T-helper 2 cell treated with Interferon-gamma antibody and Interleukin-4, amounts not matched to agents 100 ng/mL and 5 ng/mL, for 36 hours (primary cell): ENCODE measurements at regions not wholly inside any gene's neighbourhood (a gene's known extent, or its start where the extent isn't known, plus 50 kb on each side); places are given as distances from the start of the nearest gene placed in this dataset.
"Not testable (repeated sequence)": the region's sequence is repeated elsewhere in the genome, so short reads cannot be mapped to it uniquely, and the experiment has no call there.

ENCODE experiments used
- intact Hi-C: fragments of 100-400 bp; cut with micrococcal nuclease; formaldehyde crosslinking; loops from one replicate; pipeline ENCODE4 v1.15.1; 2023

DNA sequence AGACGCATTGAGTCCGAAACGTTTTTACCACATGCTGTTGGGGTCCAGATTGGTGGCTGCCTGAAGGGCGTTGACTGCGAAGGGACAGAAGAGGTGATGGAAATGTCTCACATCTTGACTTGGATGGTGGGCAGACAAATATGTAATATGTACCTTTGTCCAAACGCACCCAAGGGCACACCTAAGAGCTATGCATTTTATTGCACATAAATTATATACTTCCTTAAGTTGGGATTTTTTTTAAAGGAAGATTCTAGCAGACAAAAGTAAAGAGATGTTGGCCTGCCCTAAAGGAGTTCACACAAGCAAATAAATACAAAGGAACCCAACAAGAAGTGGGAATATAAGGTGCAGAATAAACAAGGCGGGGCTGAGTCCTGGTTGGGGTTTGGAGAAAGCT lies 91.1 kb upstream of the TBL1X start:
- intact Hi-C loops, result no loop called here

DNA sequence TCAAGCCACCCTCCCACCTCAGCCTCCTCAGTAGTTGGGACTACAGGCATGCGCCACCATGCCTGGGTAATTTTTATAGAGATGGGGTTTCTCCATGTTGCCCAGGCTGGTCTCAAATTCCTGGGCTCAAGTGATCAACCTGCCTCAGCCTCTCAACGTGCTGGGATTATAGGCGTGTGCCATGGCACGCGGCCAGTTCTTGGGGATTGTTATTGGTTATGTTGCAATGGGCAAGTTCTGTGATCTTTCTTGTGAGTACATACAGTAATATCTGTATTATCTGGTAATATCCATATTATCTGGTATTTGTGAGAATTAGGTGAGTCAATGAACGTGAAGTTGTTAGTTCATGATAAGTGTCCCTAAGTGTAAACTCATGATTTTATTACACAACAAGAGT lies 90.3 kb upstream of the TBL1X start:
- intact Hi-C loops, result no loop called here

DNA sequence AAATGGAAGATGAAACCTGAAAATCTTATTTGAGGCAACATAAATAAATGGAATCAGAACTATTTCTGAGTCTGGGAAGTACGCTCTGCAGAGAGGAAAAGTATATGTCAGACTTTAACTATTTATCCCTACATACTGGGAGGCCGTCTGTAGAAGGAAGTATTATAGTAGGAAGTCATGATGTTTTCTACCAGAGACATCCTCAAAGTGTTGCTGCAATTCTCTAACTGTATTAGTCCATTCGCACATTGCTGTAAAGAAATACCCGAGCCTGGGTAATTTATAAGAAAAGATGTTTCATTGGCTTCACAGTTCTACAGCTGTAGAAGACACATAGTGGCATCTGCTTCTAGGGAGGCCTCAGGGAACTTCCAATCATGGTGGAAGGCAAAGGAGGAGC lies 88.7 kb upstream of the TBL1X start:
- intact Hi-C loops, result no loop called here

DNA sequence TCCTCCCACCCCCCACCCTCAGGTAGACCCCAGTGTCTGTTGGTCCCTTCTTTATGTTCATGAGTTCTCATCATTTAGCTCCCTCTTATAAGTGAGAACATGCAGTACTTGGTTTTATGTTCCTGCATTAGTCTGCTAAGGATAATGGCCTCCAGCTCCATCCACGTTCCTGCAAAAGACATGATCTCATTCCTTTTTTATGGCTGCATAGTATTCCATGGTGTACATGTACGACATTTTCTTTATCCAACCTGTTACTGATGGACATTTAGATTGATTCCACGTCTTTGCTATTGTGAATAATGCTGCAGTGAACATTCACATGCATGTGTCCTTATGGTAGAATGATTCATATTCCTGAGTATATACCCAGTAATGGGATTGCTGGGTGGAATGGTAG lies 87.6 kb upstream of the TBL1X start:
- intact Hi-C loops, result not testable (repeated sequence)

DNA sequence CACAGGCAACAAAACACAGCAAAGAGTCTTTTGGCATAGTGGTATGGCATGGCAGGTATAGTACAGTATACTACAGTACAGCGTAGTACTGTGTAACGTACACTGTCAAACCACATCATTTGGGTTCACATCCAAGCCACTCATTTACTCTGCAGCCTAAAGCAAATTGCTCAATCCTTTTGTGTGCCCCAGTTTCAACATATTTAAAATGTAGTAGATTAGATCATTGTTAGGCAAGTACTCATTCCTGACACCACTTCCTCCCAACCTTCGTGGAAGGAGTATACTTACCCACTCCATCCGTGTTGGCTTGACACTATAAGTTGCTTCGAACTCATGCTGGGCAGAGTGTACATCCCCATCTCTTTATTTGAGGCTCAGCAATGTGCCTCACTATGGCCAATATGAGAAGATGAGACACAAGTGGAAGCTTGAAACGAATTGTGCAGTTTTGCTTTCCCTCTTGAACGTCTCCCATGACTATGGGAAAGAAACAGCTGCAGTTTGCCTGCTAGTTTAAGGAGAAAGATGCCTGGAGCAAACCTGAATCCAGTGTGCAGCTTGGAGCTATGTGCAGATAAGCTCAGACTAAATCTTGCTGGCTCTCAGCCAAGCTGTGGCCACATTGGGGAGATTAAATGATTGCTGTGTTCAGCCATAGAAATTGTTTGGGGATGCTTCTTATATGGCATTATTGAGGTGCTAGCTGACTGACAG lies 85.7 kb upstream of the TBL1X start:
- intact Hi-C loops, result no loop called here

DNA sequence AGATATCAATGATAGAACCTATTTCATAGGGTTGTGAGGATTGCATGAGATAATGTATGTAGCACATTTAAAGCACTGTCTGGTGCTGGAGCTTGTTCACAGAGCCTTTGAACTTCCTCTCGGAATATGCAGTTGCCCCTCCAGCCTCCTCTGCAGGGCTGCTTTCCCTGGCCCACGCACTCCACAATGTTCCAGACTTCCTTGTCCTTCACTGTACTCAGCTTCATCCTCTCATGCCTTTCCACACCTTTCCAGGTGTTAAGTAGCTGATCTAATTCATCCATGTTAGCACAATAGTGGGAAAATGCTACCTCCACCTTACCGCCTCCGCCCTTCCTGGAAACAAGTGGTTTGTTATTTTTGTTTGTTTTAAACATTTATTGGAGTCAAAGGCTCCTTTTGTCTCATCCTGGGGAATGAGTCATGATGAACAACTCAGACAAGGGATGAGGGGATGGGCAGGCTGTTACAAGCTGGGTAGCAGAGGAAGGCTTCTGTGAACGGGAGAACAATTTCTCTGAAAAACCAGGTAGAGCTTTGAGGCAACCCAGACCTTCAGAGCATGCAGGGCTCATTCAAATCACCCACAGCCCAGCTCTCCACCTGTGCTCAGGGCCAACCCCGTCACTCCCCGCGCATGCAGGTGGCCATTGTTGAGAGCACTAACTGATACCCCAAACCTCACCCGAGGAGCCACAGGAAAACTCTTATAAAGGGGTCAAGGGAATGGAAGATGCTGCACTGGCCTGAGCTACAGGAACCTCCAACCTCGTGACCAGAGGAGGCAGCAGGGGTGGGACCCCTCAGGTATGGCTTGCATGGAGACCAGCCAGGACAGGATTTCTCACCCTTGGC lies 84.9 kb upstream of the TBL1X start:
- intact Hi-C loops, result no loop called here

DNA sequence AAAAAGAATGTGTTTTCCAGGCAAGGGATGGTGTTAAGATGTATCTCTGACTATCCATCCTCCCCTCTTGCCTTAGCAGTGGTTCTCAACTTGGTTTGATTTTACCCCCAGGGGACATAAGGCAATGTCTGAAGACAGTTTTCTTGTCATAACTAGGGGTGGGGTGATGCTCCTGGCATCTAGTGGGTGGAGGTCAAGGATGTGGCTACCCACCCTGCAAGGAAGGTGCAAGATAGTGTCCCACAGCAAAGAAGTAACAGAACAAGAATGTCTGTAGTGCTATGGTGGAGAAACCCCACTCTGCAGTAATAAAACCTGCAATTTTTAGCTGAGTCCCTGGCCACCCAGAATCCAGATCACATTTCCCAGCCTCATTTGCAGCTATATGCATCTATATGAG lies 81.2 kb upstream of the TBL1X start:
- intact Hi-C loops, result no loop called here

DNA sequence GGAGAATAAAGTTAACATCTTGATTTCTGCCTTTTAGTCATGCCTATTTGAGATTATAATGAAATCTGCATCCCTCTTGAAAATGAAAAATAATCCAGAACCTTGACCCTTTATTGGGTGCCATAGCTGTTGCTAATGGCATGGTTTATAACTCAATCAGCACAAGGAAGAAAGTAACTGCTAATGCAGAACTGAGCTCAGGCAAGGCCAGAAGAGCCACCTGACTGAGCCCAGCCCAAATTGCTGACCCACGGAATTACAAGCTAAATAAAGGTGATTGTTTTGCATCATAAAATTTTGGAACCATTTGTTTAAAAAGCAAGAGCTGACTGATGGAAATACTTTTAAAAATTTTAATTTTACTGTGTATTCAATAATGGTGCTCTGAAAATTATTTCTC lies 76.4 kb upstream of the TBL1X start:
- intact Hi-C loops, result no loop called here

DNA sequence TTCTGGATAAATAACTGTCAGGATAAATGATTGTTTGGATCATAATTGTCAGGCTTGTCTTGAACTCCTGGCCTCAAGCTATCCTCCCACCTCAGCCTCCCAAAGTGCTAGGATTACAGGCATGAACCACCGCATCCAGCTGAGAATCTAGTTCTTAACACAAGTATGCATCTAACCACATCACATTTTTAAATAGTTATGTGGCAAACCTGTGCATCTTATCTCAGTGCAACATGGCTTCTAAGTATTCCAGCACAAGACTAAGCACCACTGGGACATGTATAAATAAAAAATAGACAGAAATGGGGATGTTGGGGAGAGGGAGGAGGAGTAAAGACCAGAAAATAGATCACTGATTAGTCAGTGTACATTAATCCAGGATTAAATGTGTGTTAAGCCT lies 74.7 kb upstream of the TBL1X start:
- intact Hi-C loops, result no loop called here

DNA sequence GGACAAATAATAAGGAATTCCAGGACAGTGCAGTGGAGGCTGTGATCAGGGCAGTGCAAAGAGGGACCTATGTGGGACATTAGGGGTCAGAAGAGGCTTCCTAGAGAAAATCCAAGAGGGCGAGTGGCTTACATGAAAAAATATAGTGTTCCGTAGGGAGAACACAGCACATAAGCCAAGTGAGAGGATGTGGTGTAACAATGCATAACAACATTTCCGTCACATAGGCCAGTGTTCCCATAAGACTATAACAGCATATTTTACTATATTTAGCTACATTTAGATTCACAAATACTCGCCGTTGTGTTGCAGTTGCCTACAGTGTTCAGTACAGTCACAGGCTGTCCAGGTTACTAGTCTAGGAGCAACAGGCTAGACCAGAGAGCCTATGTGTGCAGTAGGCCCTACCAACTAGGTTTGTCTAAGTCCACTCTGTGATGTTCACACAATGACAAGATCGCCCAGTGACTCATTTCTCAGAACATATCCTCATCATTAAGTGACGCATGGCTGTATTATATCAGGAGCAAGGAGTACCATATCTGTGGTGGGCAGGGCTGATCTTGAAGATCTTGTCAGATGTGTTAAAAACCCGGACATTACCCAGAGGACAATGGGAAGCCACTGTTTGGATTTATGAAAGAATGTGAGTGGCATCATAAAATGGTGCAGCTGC lies 74.0 kb upstream of the TBL1X start:
- intact Hi-C loops, result no loop called here

DNA sequence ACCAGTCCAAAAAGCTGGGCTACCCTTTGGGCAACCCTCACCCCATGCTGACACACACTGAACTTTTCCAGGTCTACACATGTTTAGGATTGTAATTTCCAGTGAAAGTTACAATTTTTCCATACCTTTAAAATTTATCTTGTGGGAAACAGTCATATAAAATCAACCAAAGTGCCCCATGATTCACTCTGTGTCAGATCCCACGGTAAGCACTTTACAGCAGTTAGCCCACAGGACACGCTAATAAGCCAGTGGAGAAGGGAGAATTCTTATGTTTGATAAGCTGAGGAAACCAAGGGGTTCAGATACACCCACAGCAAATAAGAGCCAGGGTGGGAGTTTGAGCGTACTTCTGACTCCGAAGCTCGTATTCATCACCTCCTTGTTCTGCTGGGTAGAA lies 72.4 kb upstream of the TBL1X start:
- intact Hi-C loops, result no loop called here

DNA sequence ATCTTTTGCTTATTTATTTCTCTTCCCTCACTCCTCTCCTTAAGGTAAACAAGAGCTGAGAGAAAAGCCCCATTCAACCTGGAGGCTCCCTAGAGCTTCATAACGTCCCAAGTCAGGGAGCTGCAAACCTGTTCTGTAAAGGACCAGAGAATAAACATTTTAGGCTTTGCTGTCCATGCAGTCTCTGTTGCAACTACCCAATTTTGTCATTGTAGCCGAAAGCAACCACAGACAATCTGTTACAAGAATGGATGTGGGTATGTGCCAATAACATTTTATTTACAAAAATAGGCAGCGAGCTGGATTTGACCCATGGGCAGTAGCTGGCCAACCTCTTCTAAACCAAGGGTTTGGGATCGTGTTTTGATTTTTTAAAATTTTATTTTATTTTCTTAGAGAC lies 71.3 kb upstream of the TBL1X start:
- intact Hi-C loops, result no loop called here

DNA sequence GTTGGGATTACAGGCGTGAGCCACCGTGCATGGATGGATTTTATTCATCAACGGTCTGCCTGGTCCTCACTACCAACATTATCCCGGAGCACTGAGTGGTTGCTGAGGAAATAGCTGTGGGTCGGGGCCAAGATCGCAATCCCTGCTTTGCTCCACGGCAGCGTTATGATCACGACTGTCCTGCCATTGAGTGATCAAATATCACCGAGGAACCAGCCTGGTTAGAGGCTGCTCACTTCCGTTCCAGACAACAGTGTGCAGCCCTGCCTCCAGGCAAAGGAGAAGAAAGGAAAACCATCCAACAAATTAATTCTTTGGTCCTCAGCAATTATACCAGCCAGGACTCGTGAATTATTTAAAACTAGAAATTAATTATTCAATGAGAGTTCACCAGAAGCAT lies 70.6 kb upstream of the TBL1X start:
- intact Hi-C loops, result no loop called here

DNA sequence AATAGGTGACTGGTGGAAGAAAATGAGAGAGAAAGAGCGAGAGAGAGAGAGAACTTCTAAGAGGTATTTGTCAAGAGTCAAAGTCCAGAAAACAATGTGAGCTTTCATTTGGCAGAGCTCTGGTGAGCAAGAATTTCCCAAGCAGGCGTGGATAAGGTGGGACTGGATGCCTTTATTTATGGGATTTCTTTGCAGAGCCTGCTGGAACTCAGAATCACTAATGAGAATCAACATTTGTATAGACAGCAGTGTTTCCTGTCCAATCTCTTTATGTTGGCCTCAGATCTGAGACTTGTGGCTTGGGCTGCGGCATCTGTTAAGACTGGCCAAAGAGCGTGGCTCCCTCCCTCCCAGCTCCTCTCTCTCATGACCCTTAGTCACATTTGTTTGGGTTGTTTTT lies 67.9 kb upstream of the TBL1X start:
- intact Hi-C loops, result no loop called here

DNA sequence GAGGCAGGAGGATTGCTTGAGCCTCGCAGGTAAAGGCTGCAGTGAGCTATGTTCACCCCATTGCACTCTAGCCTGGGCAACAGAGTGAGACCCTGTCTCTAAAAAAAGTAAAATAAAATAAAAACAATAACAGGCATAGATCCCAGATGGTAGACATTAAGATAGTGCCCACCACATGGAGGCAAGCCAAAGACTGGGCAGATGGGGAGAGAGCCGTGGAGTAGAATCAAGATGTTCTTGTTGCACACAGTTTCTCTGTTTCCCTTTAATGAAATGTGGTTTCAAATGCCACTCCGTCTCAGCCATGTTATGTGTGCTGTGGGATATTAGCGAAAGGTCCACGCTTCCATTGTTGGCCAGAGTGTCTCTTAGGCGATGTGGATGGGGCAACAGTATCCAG lies 63.8 kb upstream of the TBL1X start:
- intact Hi-C loops, result no loop called here

DNA sequence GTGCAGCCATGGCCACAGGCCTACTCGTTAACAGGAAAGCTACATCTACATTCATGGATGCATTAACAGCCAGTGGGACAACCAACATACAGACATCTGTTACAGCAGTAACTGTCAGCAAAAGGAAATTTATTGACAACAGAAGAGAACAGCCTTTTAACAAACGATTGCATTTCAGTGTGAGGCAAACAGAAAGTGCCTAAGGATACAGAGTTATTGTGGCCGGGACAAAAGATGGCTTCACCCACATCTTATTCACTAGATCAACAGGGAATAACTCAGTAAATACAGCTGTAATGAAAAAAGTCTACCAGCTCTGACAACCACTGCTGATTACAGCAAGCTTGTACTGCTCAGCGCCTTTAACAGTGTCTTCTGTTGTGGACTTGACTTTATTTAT lies 61.5 kb upstream of the TBL1X start:
- intact Hi-C loops, result no loop called here

DNA sequence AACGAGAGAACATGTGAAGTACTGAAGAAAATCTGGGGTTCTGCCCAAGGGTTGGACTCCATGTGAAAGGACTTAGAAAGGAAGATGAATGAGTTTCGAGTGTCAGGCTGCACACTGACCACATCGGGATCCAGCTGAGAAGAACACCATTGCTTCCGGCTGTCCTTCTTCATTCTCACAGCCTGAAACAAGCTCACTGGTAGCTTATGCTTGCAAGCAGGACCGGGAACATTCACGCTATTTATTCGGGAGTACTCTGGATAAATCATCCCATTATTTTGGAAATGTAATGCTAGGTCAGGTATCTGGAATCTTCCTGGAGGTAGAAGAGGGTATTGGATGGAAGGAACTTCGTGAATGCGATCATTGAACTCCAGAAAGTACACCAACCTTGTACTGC lies 59.2 kb upstream of the TBL1X start:
- intact Hi-C loops, result not testable (repeated sequence)

DNA sequence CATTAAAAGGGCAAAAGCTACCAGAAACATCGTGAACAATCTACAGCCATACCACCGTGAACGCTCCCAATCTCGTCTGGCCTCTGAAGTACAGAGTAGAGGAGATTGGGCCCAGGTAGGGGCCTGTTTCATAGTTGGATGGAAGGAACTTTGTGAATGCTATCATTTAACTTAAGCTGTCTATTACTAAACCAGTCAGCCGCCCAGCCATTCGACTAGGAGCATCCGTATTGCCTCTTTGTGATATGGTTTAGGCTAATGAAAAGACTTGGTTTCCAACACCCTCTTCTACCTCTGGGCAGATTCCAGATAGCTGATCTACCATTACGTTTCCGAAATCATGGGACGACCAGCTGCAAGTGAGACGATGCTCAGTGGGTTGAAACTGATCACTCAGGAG lies 54.0 kb upstream of the TBL1X start:
- intact Hi-C loops, result not testable (repeated sequence)

DNA sequence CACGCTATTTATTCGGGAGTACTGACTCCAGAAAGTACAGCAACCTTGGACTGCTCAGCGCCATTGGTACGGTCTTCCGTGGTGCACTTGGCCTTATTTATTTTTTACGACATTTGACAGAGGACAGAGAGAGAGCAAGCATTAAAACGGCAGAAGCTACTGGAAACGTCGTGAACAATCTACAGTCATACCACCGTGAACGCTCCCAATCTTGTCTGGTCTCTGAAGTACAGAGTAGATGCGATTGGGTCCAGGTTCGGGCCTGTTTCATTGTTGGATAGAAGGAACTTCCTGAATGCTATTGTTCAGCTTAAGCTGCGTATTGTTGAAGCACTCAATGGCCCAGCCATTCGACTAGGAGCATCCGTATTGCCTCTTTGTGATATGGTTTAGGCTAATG lies 53.2 kb upstream of the TBL1X start:
- intact Hi-C loops, result not testable (repeated sequence)

DNA sequence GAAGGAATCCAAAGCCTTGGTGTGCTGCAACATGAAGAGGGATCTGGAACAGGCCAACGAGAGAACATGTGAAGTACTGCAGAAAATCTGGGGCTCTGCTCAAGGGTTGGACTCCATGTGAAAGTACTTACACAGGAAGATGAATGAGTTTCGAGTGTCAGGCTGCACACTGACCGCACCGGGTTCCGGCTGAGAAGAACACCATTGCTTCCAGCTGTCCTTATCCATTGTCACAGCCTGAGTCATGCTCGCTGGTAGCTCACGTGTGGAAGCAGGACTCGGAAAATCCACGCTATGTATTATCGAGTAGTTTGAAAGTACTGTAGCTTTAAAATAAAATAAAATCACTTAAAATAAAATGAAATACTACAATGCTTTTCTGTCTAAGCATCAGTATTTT lies 50.4 kb upstream of the TBL1X start:
- intact Hi-C loops, result no loop called here
